ENCODE measurements at regions not wholly inside any gene's neighbourhood (a gene's known extent, or its start where the extent isn't known, plus 50 kb on each side); places are given as distances from the start of the nearest gene placed in this dataset.

GRCh38 chr4:160372390-160372789, 1269.5 kb downstream of the RAPGEF2 start:
- DNase-seq (ENCODE audit: low read depth), result no peak
- no peak overlapping the region for H3K4me3 ChIP-seq (ENCODE audit: control insufficient read depth, low read depth, low read length)
- TF ChIP-seq CTCF (conservative IDR thresholded peaks at IDR 0.05; ENCODE audit: control insufficient read depth, insufficient read depth, low read depth, low read length), result no peak

GRCh38 chr4:160373911-160374310, 1271.0 kb downstream of the RAPGEF2 start:
- H3K4me3 ChIP-seq (ENCODE audit: control insufficient read depth, low read depth, low read length), result no peak overlapping the region
- no peak for DNase-seq (ENCODE audit: low read depth)
- no peak for TF ChIP-seq CTCF (conservative IDR thresholded peaks at IDR 0.05; ENCODE audit: control insufficient read depth, insufficient read depth, low read depth, low read length)

- TF ChIP-seq CTCF (conservative IDR thresholded peaks at IDR 0.05; ENCODE audit: control insufficient read depth, insufficient read depth, low read depth, low read length), result no peak
- H3K4me3 ChIP-seq (ENCODE audit: control insufficient read depth, low read depth, low read length), result no peak overlapping the region
- no peak for DNase-seq (ENCODE audit: low read depth)
These were observed 1273.0 kb downstream of the RAPGEF2 start for GRCh38 chr4:160375772-160376452.

GRCh38 chr4:160386846-160387245, 1284.0 kb downstream of the RAPGEF2 start:
- H3K4me3 ChIP-seq (ENCODE audit: control insufficient read depth, low read depth, low read length), result no peak overlapping the region
- no peak for DNase-seq (ENCODE audit: low read depth)
- TF ChIP-seq CTCF (conservative IDR thresholded peaks at IDR 0.05; ENCODE audit: control insufficient read depth, insufficient read depth, low read depth, low read length), result no peak

GRCh38 chr4:160399826-160400225, 1296.9 kb downstream of the RAPGEF2 start:
- TF ChIP-seq CTCF (conservative IDR thresholded peaks at IDR 0.05; ENCODE audit: control insufficient read depth, insufficient read depth, low read depth, low read length), result no peak
- H3K4me3 ChIP-seq (ENCODE audit: control insufficient read depth, low read depth, low read length), result no peak overlapping the region
- DNase-seq (ENCODE audit: low read depth), result no peak

- DNase-seq (ENCODE audit: low read depth), result no peak
- TF ChIP-seq CTCF (conservative IDR thresholded peaks at IDR 0.05; ENCODE audit: control insufficient read depth, insufficient read depth, low read depth, low read length), result no peak
- no peak overlapping the region for H3K4me3 ChIP-seq (ENCODE audit: control insufficient read depth, low read depth, low read length)
These were observed 1300.2 kb downstream of the RAPGEF2 start for GRCh38 chr4:160403081-160403480.

All from fibroblast of mammary gland (primary cell).